ENCODE measurements at regions not wholly inside any gene's neighbourhood (a gene's known extent, or its start where the extent isn't known, plus 50 kb on each side); places are given as distances from the start of the nearest gene placed in this dataset.

- TF ChIP-seq CTCF (IDR thresholded peaks at IDR 0.05; ENCODE audit: low read length) (no peak), EZH2phosphoT487 (IDR thresholded peaks at IDR 0.05; ENCODE audit: low read length) (no peak)
Measured at GRCh38 chr16:9280069-9280466, 188.6 kb downstream of the HAPSTR1 start.
